ENCODE measurements at regions not wholly inside any gene's neighbourhood (a gene's known extent, or its start where the extent isn't known, plus 50 kb on each side); places are given as distances from the start of the nearest gene placed in this dataset.

- no peak for TF ChIP-seq POLR2A (IDR thresholded peaks at IDR 0.05)
- no peak for TF ChIP-seq CTCF (IDR thresholded peaks at IDR 0.05)
These were observed 70.7 kb upstream of the HNF1B start for GRCh38 chr17:37815536-37815935.

Measured in adrenal gland (tissue), 5 donors.